ENCODE measurements at regions not wholly inside any gene's neighbourhood (a gene's known extent, or its start where the extent isn't known, plus 50 kb on each side); places are given as distances from the start of the nearest gene placed in this dataset.

DNA sequence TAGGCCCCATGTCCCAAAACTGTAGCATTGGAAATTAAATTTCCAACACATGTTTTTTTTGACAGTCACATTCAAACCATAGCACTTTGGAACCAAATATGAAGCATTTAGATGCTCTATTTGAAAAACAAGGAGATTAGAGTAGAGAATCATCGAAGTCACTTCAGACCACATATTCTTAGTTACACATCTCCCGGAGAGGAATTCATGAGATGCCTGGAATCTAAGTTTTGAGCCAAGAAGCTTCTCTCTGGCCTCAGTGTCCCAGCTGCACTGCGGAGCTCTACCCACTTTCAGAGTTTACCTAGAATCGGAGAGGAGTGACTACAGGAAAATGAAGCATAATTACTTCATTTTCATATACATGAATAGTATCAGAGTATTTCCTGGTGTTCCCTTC is 385.9 kb downstream of the TNS1 start:
- TF ChIP-seq, protein P1, sequence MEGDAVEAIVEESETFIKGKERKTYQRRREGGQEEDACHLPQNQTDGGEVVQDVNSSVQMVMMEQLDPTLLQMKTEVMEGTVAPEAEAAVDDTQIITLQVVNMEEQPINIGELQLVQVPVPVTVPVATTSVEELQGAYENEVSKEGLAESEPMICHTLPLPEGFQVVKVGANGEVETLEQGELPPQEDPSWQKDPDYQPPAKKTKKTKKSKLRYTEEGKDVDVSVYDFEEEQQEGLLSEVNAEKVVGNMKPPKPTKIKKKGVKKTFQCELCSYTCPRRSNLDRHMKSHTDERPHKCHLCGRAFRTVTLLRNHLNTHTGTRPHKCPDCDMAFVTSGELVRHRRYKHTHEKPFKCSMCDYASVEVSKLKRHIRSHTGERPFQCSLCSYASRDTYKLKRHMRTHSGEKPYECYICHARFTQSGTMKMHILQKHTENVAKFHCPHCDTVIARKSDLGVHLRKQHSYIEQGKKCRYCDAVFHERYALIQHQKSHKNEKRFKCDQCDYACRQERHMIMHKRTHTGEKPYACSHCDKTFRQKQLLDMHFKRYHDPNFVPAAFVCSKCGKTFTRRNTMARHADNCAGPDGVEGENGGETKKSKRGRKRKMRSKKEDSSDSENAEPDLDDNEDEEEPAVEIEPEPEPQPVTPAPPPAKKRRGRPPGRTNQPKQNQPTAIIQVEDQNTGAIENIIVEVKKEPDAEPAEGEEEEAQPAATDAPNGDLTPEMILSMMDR (IDR thresholded peaks at IDR 0.05; ENCODE audit: insufficient read depth, low read length, poor library complexity, severe bottlenecking): no peak
- TF ChIP-seq EZH2phosphoT487 (conservative IDR thresholded peaks at IDR 0.05; ENCODE audit: low read length): no peak

Data from SU-DHL-6 (cell line).